A549 (cell line): ENCODE measurements at regions not wholly inside any gene's neighbourhood (a gene's known extent, or its start where the extent isn't known, plus 50 kb on each side); places are given as distances from the start of the nearest gene placed in this dataset.

ENCODE experiments used
- ATAC-seq, 2 experiments: fragments of 200-7000 bp in 1 of 2; fragments of >200 bp in 1 of 2; cut with Nextera tagmentation in 1 of 2; cut with Tn5 transposase in 1 of 2; 3 replicates each; pipeline versions ENCODE4 v1.8.0 to v1.9.1; 2018 to 2020; ENCODE audit warnings: mild to moderate bottlenecking in 1 of 2, moderate library complexity in 1 of 2
- CTCF ChIA-PET: fragments of 300-600 bp; sonication (Branson Sonifier 250); formaldehyde crosslinking; extraction: SDS; loops from one replicate; lab custom pipeline; 2021; ENCODE audit warnings: antibody characterized with exemption, inconsistent platforms; lab: Yijun Ruan, JAX
- POLR2A ChIA-PET: fragments of 350-600 bp; formaldehyde crosslinking; extraction: SDS; loops from one replicate; lab custom pipeline; 2021; ENCODE audit warnings: antibody characterized with exemption, inconsistent platforms; lab: Yijun Ruan, JAX
- DNase-seq, 2 experiments: peaks; one replicate each; pipeline versions ENCODE4 v3.0.0 to v3.0.0-alpha.2; 2011 to 2016; ENCODE audit warnings: low read depth in 1 of 2, low spot score in 1 of 2
- FAIRE-seq: peaks from 2 replicates; lab custom pipeline; 2011; peaks lifted over from hg19 to GRCh38; lab: Jason Lieb, UNC
- H3K27ac ChIP-seq, 2 experiments: fragments of >200 bp; sonication (Bioruptor Twin); formaldehyde crosslinking; 3 replicates each; pipeline ENCODE4 v1.5.1; 2016 to 2017
- H3K4me1 ChIP-seq: fragments of >200 bp; sonication (Bioruptor Twin); formaldehyde crosslinking; 3 replicates; pipeline ENCODE4 v1.6.1; 2016
- H3K4me2 ChIP-seq: fragments of >200 bp; sonication (Bioruptor Twin); formaldehyde crosslinking; 3 replicates; pipeline ENCODE4 v1.6.1; 2016
- H3K4me3 ChIP-seq: fragments of >200 bp; sonication (Bioruptor Twin); formaldehyde crosslinking; 3 replicates; pipeline ENCODE4 v1.5.1; 2016
- H3K9me3 ChIP-seq: fragments of >200 bp; sonication (Bioruptor Twin); formaldehyde crosslinking; 3 replicates; pipeline ENCODE4 v1.6.1; 2016
- BHLHE40 ChIP-seq: IDR thresholded peaks from 2 replicates; pipeline ENCODE4 v1.6.1; 2012; ENCODE audit warnings: low read depth, low read length, inconsistent platforms
- CEBPB ChIP-seq, 2 experiments: fragments of >200 bp in 1 of 2; sonication (Bioruptor Twin) in 1 of 2; formaldehyde crosslinking in 1 of 2; IDR thresholded peaks; 2 replicates each; pipeline ENCODE4 v1.6.1; 2012 to 2016
- CHD4 ChIP-seq: fragments of 200-600 bp; sonication (generic); IDR thresholded peaks from 2 replicates; pipeline ENCODE4 v1.6.1; 2016; ENCODE audit warnings: antibody characterized with exemption, mild to moderate bottlenecking, borderline replicate concordance
- FOXS1 ChIP-seq: fragments of 250-450 bp; sonication (Bioruptor Pico); IDR thresholded peaks from 2 replicates; pipeline ENCODE4 v1.5.0; 2020; ENCODE audit warnings: mild to moderate bottlenecking, moderate library complexity
- GATA3 ChIP-seq: IDR thresholded peaks from 2 replicates; pipeline ENCODE4 v1.6.1; 2012; ENCODE audit warnings: borderline replicate concordance
- HDAC2 ChIP-seq: fragments of 200-600 bp; sonication (generic); IDR thresholded peaks from 2 replicates; pipeline ENCODE4 v1.6.1; 2016
- HOXB13 ChIP-seq: fragments of 250-450 bp; sonication (Bioruptor Pico); IDR thresholded peaks from 2 replicates; pipeline ENCODE4 v1.5.0; 2020; ENCODE audit warnings: low read depth, mild to moderate bottlenecking, moderate library complexity
- JUN ChIP-seq, 2 experiments: fragments of >200 bp; sonication (Bioruptor Twin); formaldehyde crosslinking; IDR thresholded peaks; 2 replicates in 1 of 2; 3 replicates in 1 of 2; pipeline ENCODE4 v1.6.1; 2016 to 2017
- KDM1A ChIP-seq: fragments of 200-600 bp; sonication (generic); IDR thresholded peaks from 2 replicates; pipeline ENCODE4 v1.6.1; 2016; ENCODE audit warnings: low read depth, mild to moderate bottlenecking
- KDM5A ChIP-seq: fragments of 200-600 bp; sonication (generic); IDR thresholded peaks from 2 replicates; pipeline ENCODE4 v1.6.1; 2016; ENCODE audit warnings: antibody characterized with exemption, mild to moderate bottlenecking
- MAFK ChIP-seq: fragments of 450-650 bp; IDR thresholded peaks from 2 replicates; pipeline ENCODE4 v1.6.1; 2014; ENCODE audit not compliant: partially characterized antibody
- MAX ChIP-seq: IDR thresholded peaks from 2 replicates; pipeline ENCODE4 v1.6.1; 2012
- MYC ChIP-seq: IDR thresholded peaks from 2 replicates; pipeline ENCODE4 v1.6.1; 2012; ENCODE audit warnings: mild to moderate bottlenecking, inconsistent platforms, low read length, improper control_type of control experiment, borderline replicate concordance
- NFE2L2 ChIP-seq: fragments of 150-350 bp; conservative IDR thresholded peaks from 2 replicates; pipeline ENCODE4 v1.6.1; 2014; ENCODE audit warnings: low read length
- NPAS2 ChIP-seq: fragments of 250-450 bp; sonication (Bioruptor Pico); IDR thresholded peaks from 2 replicates; pipeline ENCODE4 v1.8.0; 2022; ENCODE audit warnings: mild to moderate bottlenecking, moderate library complexity, borderline replicate concordance
- PHF8 ChIP-seq: fragments of 200-600 bp; sonication (generic); IDR thresholded peaks from 2 replicates; pipeline ENCODE4 v1.6.1; 2016; ENCODE audit warnings: low read depth, mild to moderate bottlenecking, antibody characterized with exemption, moderate library complexity, borderline replicate concordance
- RFX5 ChIP-seq: fragments of 450-650 bp; IDR thresholded peaks from 2 replicates; pipeline ENCODE4 v1.7.1; 2014; ENCODE audit warnings: antibody characterized with exemption, mild to moderate bottlenecking, moderate library complexity
- SMC3 ChIP-seq: fragments of >200 bp; sonication (Bioruptor Twin); formaldehyde crosslinking; IDR thresholded peaks from 3 replicates; pipeline ENCODE4 v1.6.1; 2018; ENCODE audit warnings: inconsistent platforms
- TFCP2L1 ChIP-seq: fragments of 250-450 bp; sonication (Bioruptor Pico); IDR thresholded peaks from 2 replicates; pipeline ENCODE4 v1.5.0; 2021; ENCODE audit warnings: mild to moderate bottlenecking
- TP53 ChIP-seq: fragments of 250-450 bp; sonication (Bioruptor Pico); IDR thresholded peaks from 2 replicates; pipeline ENCODE4 v1.5.0; 2021; ENCODE audit warnings: mild to moderate bottlenecking, moderate library complexity
- ZC3H11A ChIP-seq: fragments of 450-650 bp; IDR thresholded peaks from 2 replicates; pipeline ENCODE4 v1.6.1; 2014; ENCODE audit warnings: antibody characterized with exemption, mild to moderate bottlenecking
- ZSCAN20 ChIP-seq: fragments of 250-450 bp; sonication (Bioruptor Pico); IDR thresholded peaks from 2 replicates; pipeline ENCODE4 v1.8.0; 2022; ENCODE audit warnings: mild to moderate bottlenecking, moderate library complexity
- WGBS: methylation state at CpG from one replicate; pipeline ENCODE4 v1.1.6; 2017; ENCODE audit errors: missing lambda C conversion rate; 5-methylcytosine and 5-hydroxymethylcytosine counted together
- TF ChIP-seq, protein P1 (sequence below): IDR thresholded peaks from 2 replicates; pipeline ENCODE4 v1.6.1; 2012; ENCODE audit warnings: low read depth, borderline replicate concordance
- TF ChIP-seq, protein P2 (sequence below): fragments of 150-350 bp; IDR thresholded peaks from 2 replicates; pipeline ENCODE4 v1.6.1; 2014; ENCODE audit warnings: low read depth, mild to moderate bottlenecking, low read length
- TF ChIP-seq, protein P3 (sequence below): fragments of >200 bp; sonication (Bioruptor Twin); formaldehyde crosslinking; IDR thresholded peaks from 3 replicates; pipeline ENCODE4 v1.5.1; 2016

GRCh38 chr1:70552662-70553566 is 141.8 kb downstream of the CTH start:
- TF ChIP-seq KDM1A (no peak), TFCP2L1 (CRISPR knock-in tag) (no peak), HDAC2 (no peak), RFX5 (no peak), FOXS1 (CRISPR knock-in tag) (no peak), JUN (IDR thresholded peaks at IDR 0.05) (no peak), GATA3 (no peak), TP53 (CRISPR knock-in tag) (no peak), ZSCAN20 (no peak), MAFK (no peak), MAX (no peak), SMC3 (no peak), CEBPB (IDR thresholded peaks at IDR 0.05) (no peak), CHD4 (no peak), KDM5A (no peak), PHF8 (no peak), ZC3H11A (no peak), BHLHE40 (no peak), NFE2L2 (no peak)
- TF ChIP-seq, protein P1, sequence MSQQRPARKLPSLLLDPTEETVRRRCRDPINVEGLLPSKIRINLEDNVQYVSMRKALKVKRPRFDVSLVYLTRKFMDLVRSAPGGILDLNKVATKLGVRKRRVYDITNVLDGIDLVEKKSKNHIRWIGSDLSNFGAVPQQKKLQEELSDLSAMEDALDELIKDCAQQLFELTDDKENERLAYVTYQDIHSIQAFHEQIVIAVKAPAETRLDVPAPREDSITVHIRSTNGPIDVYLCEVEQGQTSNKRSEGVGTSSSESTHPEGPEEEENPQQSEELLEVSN: no peak
- Histone ChIP-seq H3K4me1 (no peaks in the 10 kb centered on the region), H3K27ac (no peak overlapping the region), H3K9me3 (no peaks in the 10 kb centered on the region), H3K4me2 (no peak overlapping the region), H3K4me3 (no peak overlapping the region)
- no peak for ATAC-seq
- POLR2A ChIA-PET: no interaction called here
- FAIRE-seq: no peak
- no peak for DNase-seq
- 0% methylated on average over 2 of the region's 2 CpGs for WGBS
- CTCF ChIA-PET: no interaction called here

GRCh38 chr1:70553567-70553956 is 142.5 kb downstream of the CTH start:
- H3K27ac ChIP-seq: no peak overlapping the region
- H3K4me3 ChIP-seq: no peak overlapping the region
- 0% methylated on average over 1 of the region's 1 CpG for WGBS
- no peak for ATAC-seq
- POLR2A ChIA-PET: no interaction called here
- no peaks in the 10 kb centered on the region for H3K9me3 ChIP-seq
- FAIRE-seq: no peak
- H3K4me2 ChIP-seq: no peak overlapping the region
- TF ChIP-seq NPAS2 (CRISPR knock-in tag): no peak
- TF ChIP-seq, protein P2, sequence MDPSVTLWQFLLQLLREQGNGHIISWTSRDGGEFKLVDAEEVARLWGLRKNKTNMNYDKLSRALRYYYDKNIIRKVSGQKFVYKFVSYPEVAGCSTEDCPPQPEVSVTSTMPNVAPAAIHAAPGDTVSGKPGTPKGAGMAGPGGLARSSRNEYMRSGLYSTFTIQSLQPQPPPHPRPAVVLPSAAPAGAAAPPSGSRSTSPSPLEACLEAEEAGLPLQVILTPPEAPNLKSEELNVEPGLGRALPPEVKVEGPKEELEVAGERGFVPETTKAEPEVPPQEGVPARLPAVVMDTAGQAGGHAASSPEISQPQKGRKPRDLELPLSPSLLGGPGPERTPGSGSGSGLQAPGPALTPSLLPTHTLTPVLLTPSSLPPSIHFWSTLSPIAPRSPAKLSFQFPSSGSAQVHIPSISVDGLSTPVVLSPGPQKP: no peak
- no peak for TF ChIP-seq BHLHE40
- TF ChIP-seq MYC: no peak
- TF ChIP-seq HOXB13: no peak
- TF ChIP-seq, protein P3, sequence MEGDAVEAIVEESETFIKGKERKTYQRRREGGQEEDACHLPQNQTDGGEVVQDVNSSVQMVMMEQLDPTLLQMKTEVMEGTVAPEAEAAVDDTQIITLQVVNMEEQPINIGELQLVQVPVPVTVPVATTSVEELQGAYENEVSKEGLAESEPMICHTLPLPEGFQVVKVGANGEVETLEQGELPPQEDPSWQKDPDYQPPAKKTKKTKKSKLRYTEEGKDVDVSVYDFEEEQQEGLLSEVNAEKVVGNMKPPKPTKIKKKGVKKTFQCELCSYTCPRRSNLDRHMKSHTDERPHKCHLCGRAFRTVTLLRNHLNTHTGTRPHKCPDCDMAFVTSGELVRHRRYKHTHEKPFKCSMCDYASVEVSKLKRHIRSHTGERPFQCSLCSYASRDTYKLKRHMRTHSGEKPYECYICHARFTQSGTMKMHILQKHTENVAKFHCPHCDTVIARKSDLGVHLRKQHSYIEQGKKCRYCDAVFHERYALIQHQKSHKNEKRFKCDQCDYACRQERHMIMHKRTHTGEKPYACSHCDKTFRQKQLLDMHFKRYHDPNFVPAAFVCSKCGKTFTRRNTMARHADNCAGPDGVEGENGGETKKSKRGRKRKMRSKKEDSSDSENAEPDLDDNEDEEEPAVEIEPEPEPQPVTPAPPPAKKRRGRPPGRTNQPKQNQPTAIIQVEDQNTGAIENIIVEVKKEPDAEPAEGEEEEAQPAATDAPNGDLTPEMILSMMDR: no peak
- CTCF ChIA-PET: no interaction called here
- DNase-seq: no peak
- no peaks in the 10 kb centered on the region for H3K4me1 ChIP-seq
